OCI-LY1 (cell line): ENCODE measurements at regions not wholly inside any gene's neighbourhood (a gene's known extent, or its start where the extent isn't known, plus 50 kb on each side); places are given as distances from the start of the nearest gene placed in this dataset.

Experiments
- CTCF ChIP-seq: fragments of 200-600 bp; sonication (generic), shearing (Covaris generic); IDR thresholded peaks from 2 replicates; pipeline ENCODE4 v1.5.1; 2017; ENCODE audit warnings: mild to moderate bottlenecking, antibody characterized with exemption, low read length, moderate library complexity, mixed read lengths
- EZH2 ChIP-seq: fragments of 200-600 bp; sonication (generic), shearing (Covaris generic); IDR thresholded peaks from 2 replicates; pipeline ENCODE4 v1.8.0; 2017; ENCODE audit warnings: borderline replicate concordance, mixed run types, mild to moderate bottlenecking, antibody characterized with exemption, low read length, moderate library complexity, mixed read lengths

- TF ChIP-seq CTCF (no peak), EZH2 (no peak)
These were observed 74.3 kb upstream of the SALL3 start for GRCh38 chr18:78905334-78905733.
